ENCODE measurements at regions not wholly inside any gene's neighbourhood (a gene's known extent, or its start where the extent isn't known, plus 50 kb on each side); places are given as distances from the start of the nearest gene placed in this dataset.

- no peak overlapping the region for H3K4me3 Mint-ChIP-seq
- no peak overlapping the region for H2BK120ac ChIP-seq (ENCODE audit: low read depth, low read length, poor library complexity, severe bottlenecking)
- H3K27ac Mint-ChIP-seq, result no peak overlapping the region
Measured at GRCh38 chr13:106696140-106696539, 128.2 kb upstream of the ARGLU1 start.

More at GRCh38 chr13:106696140-106696539, 128.2 kb upstream of the ARGLU1 start:
- Mint-ChIP-seq H3K36me3 (ENCODE audit: insufficient read depth in 1 of 3, low read depth in 3 of 3) (no peaks in the 10 kb centered on the region), H3K9me3 (no peaks in the 10 kb centered on the region), H3K27me3 (ENCODE audit: low read depth) (no peaks in the 10 kb centered on the region), H3K4me1 (peaks cover 10 to 11% of the 10 kb centered on the region in 2 experiments)
- Histone ChIP-seq H4K5ac (ENCODE audit: insufficient read length, low read depth, low read length) (no peak overlapping the region), H3K18ac (ENCODE audit: insufficient read length, low read depth, low read length) (no peak overlapping the region), H2AK5ac (ENCODE audit: insufficient read length, low read length) (no peak overlapping the region), H3K79me2 (ENCODE audit: insufficient read depth, low read length) (no peaks in the 10 kb centered on the region), H2BK15ac (ENCODE audit: low read depth, low read length) (no peak overlapping the region), H3K4me2 (ENCODE audit: insufficient read depth, insufficient read length, low read length) (no peak overlapping the region), H3K79me1 (ENCODE audit: insufficient read depth, low read depth, low read length, poor library complexity, severe bottlenecking) (no peaks in the 10 kb centered on the region), H3K14ac (ENCODE audit: insufficient read depth, low read length) (no peak overlapping the region), H3K56ac (ENCODE audit: insufficient read length, low read depth, low read length) (no peak overlapping the region), H3K27ac (ENCODE audit: insufficient read length, low read depth, low read length) (no peak overlapping the region), H4K8ac (replicated peaks; ENCODE audit: insufficient read length, low read depth, low read length) (no peak overlapping the region), H2BK20ac (ENCODE audit: low read depth, low read length, poor library complexity, severe bottlenecking) (no peak overlapping the region), H2AFZ (ENCODE audit: low read length) (no peak overlapping the region), H3K27me3 (ENCODE audit: insufficient read depth, low read length) (no peaks in the 10 kb centered on the region), H3T11ph (ENCODE audit: low read length) (no peak overlapping the region), H3K9ac (ENCODE audit: extremely low read depth, insufficient read length, low read length) (no peak overlapping the region), H3K9me3 (ENCODE audit: control insufficient read depth, low read depth, low read length) (no peaks in the 10 kb centered on the region), H2BK12ac (ENCODE audit: insufficient read length, low read depth, low read length) (no peak overlapping the region), H3K23me2 (ENCODE audit: insufficient read length, low read depth, low read length, poor library complexity, severe bottlenecking) (no peaks in the 10 kb centered on the region), H3K4me1 (ENCODE audit: insufficient read depth, low read length) (0 out of 2 replicates have a peak, but pooled peaks cover 1% of the 10 kb centered on the region), H4K91ac (ENCODE audit: insufficient read length, low read depth, low read length) (no peak overlapping the region), H3K23ac (ENCODE audit: insufficient read length, low read depth, low read length) (no peak overlapping the region), H4K20me1 (ENCODE audit: control insufficient read depth, insufficient read depth, insufficient read length) (no peaks in the 10 kb centered on the region), H3K4ac (ENCODE audit: low read depth, low read length) (no peak overlapping the region), H2BK5ac (ENCODE audit: insufficient read length, low read length) (no peak overlapping the region)
- no peak for TF ChIP-seq CTCF (conservative IDR thresholded peaks at IDR 0.05)
- no peak for DNase-seq
- no CpG with 5 or more reads among the region's 3 CpGs for WGBS (ENCODE audit: extremely low coverage, insufficient read length, low lambda C conversion rate)

Measured in H9 (cell line).